Parathyroid adenoma (tissue), 2 donors: ENCODE measurements at regions not wholly inside any gene's neighbourhood (a gene's known extent, or its start where the extent isn't known, plus 50 kb on each side); places are given as distances from the start of the nearest gene placed in this dataset.
A peak's percentile ranks its signal among the peaks of the same experiment; 100 is the strongest.

Experiments
- H2AFZ ChIP-seq: fragments of 300-600 bp; sonication (generic); one replicate; pipeline ENCODE4 v1.7.0; 2017; ENCODE audit warnings: antibody characterized with exemption, mild to moderate bottlenecking
- H3K27ac ChIP-seq: fragments of 300-600 bp; sonication (generic); one replicate; pipeline ENCODE4 v1.7.0; 2017
- H3K27me3 ChIP-seq: fragments of 300-600 bp; sonication (generic); one replicate; pipeline ENCODE4 v1.7.0; 2017; ENCODE audit warnings: low read length; ENCODE audit not compliant: control insufficient read depth, insufficient read depth
- H3K36me3 ChIP-seq: fragments of 300-600 bp; sonication (generic); one replicate; pipeline ENCODE4 v1.7.0; 2017; ENCODE audit warnings: low read length; ENCODE audit not compliant: control insufficient read depth, insufficient read depth
- H3K4me1 ChIP-seq: fragments of 300-600 bp; sonication (generic); one replicate; pipeline ENCODE4 v1.7.0; 2017; ENCODE audit warnings: control low read depth
- H3K4me2 ChIP-seq: fragments of 300-600 bp; sonication (generic); one replicate; pipeline ENCODE4 v1.7.0; 2017; ENCODE audit warnings: low read length
- H3K4me3 ChIP-seq: fragments of 300-600 bp; sonication (generic); one replicate; pipeline ENCODE4 v1.7.0; 2017; ENCODE audit warnings: low read depth, low read length
- H3K79me2 ChIP-seq: fragments of 300-600 bp; sonication (generic); one replicate; pipeline ENCODE4 v1.7.0; 2017; ENCODE audit warnings: control low read depth
- H3K9ac ChIP-seq: fragments of 300-600 bp; sonication (generic); one replicate; pipeline ENCODE4 v1.7.0; 2017; ENCODE audit warnings: mild to moderate bottlenecking
- H3K9me3 ChIP-seq: fragments of 300-600 bp; sonication (generic); one replicate; pipeline ENCODE4 v1.7.0; 2017; ENCODE audit warnings: low read length; ENCODE audit not compliant: control insufficient read depth
- CTCF ChIP-seq: fragments of 300-600 bp; sonication (generic); IDR thresholded peaks from one replicate; pipeline ENCODE4 v1.7.0; 2017; ENCODE audit warnings: antibody characterized with exemption, mild to moderate bottlenecking
- donor health status: primary hyperparathyroidism.

- no peak overlapping the region for H3K4me3 ChIP-seq
- no peak for TF ChIP-seq CTCF
- no peaks in the 10 kb centered on the region for H3K27me3 ChIP-seq
- H3K4me2 ChIP-seq: no peak overlapping the region
- H3K9me3 ChIP-seq: no peaks in the 10 kb centered on the region
- H3K36me3 ChIP-seq: no peaks in the 10 kb centered on the region
- no peak overlapping the region for H3K9ac ChIP-seq
- peaks cover 17% of the 10 kb centered on the region for H3K4me1 ChIP-seq
- no peak overlapping the region for H3K27ac ChIP-seq
- H3K79me2 ChIP-seq: no peaks in the 10 kb centered on the region
- H2AFZ ChIP-seq: no peak overlapping the region
Measured at GRCh38 chr5:67355120-67355713, 158.6 kb upstream of the CD180 start.

- no peaks in the 10 kb centered on the region for H3K79me2 ChIP-seq
- H3K27ac ChIP-seq: no peak overlapping the region
- H3K4me2 ChIP-seq: no peak overlapping the region
- H3K9ac ChIP-seq: no peak overlapping the region
- no peaks in the 10 kb centered on the region for H3K36me3 ChIP-seq
- no peak overlapping the region for H3K4me3 ChIP-seq
- no peaks in the 10 kb centered on the region for H3K27me3 ChIP-seq
- H3K4me1 ChIP-seq: peaks cover 9% of the 10 kb centered on the region
- H3K9me3 ChIP-seq: no peaks in the 10 kb centered on the region
- TF ChIP-seq CTCF: no peak
- H2AFZ ChIP-seq: peak overlapping the region; percentile 7
Measured at GRCh38 chr5:67353500-67354450, 157.2 kb upstream of the CD180 start.

- no peak overlapping the region for H3K4me2 ChIP-seq
- H3K9me3 ChIP-seq: no peaks in the 10 kb centered on the region
- TF ChIP-seq CTCF: no peak
- H3K9ac ChIP-seq: no peak overlapping the region
- no peaks in the 10 kb centered on the region for H3K27me3 ChIP-seq
- H3K4me1 ChIP-seq: peaks cover 9% of the 10 kb centered on the region
- H3K27ac ChIP-seq: no peak overlapping the region
- H2AFZ ChIP-seq: no peak overlapping the region
- no peaks in the 10 kb centered on the region for H3K79me2 ChIP-seq
- no peaks in the 10 kb centered on the region for H3K36me3 ChIP-seq
- no peak overlapping the region for H3K4me3 ChIP-seq
Measured at GRCh38 chr5:67350618-67351201, 154.1 kb upstream of the CD180 start.

- Histone ChIP-seq H3K4me1 (peaks cover 9% of the 10 kb centered on the region), H3K79me2 (no peaks in the 10 kb centered on the region), H3K36me3 (no peaks in the 10 kb centered on the region), H3K27me3 (no peaks in the 10 kb centered on the region), H3K9ac (no peak overlapping the region), H2AFZ (no peak overlapping the region), H3K9me3 (no peaks in the 10 kb centered on the region), H3K4me3 (no peak overlapping the region), H3K27ac (no peak overlapping the region), H3K4me2 (no peak overlapping the region)
- no peak for TF ChIP-seq CTCF
Measured at GRCh38 chr5:67350185-67350584, 153.6 kb upstream of the CD180 start.
